ENCODE measurements at regions not wholly inside any gene's neighbourhood (a gene's known extent, or its start where the extent isn't known, plus 50 kb on each side); places are given as distances from the start of the nearest gene placed in this dataset.

DNA sequence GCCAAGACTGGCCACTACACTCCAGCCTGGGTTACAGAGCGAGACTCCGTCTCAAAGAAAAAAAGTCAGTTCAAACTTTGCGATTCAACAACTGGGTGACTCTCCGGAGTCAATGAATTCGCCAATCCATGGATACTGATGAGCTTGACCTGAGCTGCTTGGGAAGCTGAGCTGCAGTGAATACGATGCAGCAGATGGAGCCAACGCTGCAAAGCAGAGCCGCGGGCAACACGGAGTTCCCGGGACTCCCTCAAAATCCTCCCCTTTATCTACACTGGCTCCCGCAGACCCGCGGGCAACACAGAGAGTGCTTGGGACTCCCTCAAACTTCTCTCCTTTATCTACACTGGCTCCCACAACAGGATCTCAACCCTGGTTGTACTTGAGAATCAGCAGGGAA is 62.6 kb upstream of the SALL4 start:
- no peak for FAIRE-seq
- Histone ChIP-seq H3K4me2 (ENCODE audit: control insufficient read depth, extremely low read depth, insufficient read depth, low read depth, low read length) (no peak overlapping the region), H3K4me1 (ENCODE audit: control insufficient read depth, extremely low read depth, insufficient read depth, low read length) (no peaks in the 10 kb centered on the region), H3K9me3 (ENCODE audit: control insufficient read depth, low read depth, low read length) (no peaks in the 10 kb centered on the region), H3K9ac (ENCODE audit: control insufficient read depth, extremely low read depth, insufficient read depth, low read length) (no peak overlapping the region), H3K9me1 (ENCODE audit: control insufficient read depth, extremely low read depth, insufficient read depth, low read length) (no peaks in the 10 kb centered on the region), H3K79me2 (ENCODE audit: control insufficient read depth, insufficient read depth, low read length) (no peaks in the 10 kb centered on the region), H3K4me3 (ENCODE audit: control insufficient read depth in 2 of 3, extremely low read depth in 1 of 3, insufficient read depth in 2 of 3, low read depth in 1 of 3, low read length in 3 of 3) (no peak overlapping the region), H3K27me3 (ENCODE audit: control insufficient read depth, extremely low read depth, insufficient read depth, low read length) (no peaks in the 10 kb centered on the region), H3K36me3 (ENCODE audit: control insufficient read depth in 2 of 2, extremely low read depth in 1 of 2, insufficient read depth in 2 of 2, low read length in 2 of 2) (no peaks in the 10 kb centered on the region), H3K27ac (ENCODE audit: control insufficient read depth, insufficient read depth, low read length) (no peak overlapping the region), H2AFZ (ENCODE audit: control insufficient read depth, low read length) (no peak overlapping the region), H4K20me1 (ENCODE audit: control insufficient read depth, extremely low read depth, insufficient read depth, low read length) (no peaks in the 10 kb centered on the region)
- no peak for DNase-seq (ENCODE audit: low read depth, low spot score)
- TF ChIP-seq, protein P1, sequence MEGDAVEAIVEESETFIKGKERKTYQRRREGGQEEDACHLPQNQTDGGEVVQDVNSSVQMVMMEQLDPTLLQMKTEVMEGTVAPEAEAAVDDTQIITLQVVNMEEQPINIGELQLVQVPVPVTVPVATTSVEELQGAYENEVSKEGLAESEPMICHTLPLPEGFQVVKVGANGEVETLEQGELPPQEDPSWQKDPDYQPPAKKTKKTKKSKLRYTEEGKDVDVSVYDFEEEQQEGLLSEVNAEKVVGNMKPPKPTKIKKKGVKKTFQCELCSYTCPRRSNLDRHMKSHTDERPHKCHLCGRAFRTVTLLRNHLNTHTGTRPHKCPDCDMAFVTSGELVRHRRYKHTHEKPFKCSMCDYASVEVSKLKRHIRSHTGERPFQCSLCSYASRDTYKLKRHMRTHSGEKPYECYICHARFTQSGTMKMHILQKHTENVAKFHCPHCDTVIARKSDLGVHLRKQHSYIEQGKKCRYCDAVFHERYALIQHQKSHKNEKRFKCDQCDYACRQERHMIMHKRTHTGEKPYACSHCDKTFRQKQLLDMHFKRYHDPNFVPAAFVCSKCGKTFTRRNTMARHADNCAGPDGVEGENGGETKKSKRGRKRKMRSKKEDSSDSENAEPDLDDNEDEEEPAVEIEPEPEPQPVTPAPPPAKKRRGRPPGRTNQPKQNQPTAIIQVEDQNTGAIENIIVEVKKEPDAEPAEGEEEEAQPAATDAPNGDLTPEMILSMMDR (optimal IDR thresholded peaks at IDR 0.05 in 1 of 3, IDR thresholded peaks at IDR 0.05 in 1 of 3, conservative IDR thresholded peaks at IDR 0.05 in 1 of 3; ENCODE audit: extremely low read depth in 1 of 3, insufficient read depth in 2 of 3, low read length in 3 of 3), result no peak
- no peak for TF ChIP-seq EZH2 (IDR thresholded peaks at IDR 0.05; ENCODE audit: low read length)
- dilution Hi-C loops (cut with MboI; ENCODE audit: extremely low pct_ligation_motif_present, low sequenced_read_pairs), result no loop called here

DNA sequence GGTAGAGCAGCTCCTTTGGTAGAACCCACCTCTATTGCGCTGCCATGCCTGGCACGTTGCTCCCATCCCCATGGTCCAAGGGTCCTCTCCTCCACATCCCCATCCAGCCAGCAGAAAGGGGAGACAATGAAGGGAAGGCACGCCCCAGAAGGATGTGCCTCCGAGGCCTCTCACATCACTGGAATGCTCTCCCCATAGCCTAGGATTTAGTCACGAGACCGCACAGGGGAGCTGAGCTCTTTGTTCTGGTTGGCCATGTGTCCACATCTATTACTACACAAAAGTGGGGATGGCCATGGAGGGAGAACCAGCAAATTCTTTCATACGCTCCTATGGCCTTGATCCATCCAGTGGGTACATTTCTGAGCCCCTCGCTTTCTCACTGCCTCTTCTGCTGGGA is 60.5 kb upstream of the SALL4 start:
- H3K79me2 ChIP-seq (ENCODE audit: control insufficient read depth, insufficient read depth, low read length), result no peaks in the 10 kb centered on the region
- no peaks in the 10 kb centered on the region for H4K20me1 ChIP-seq (ENCODE audit: control insufficient read depth, extremely low read depth, insufficient read depth, low read length)
- no peaks in the 10 kb centered on the region for H3K4me1 ChIP-seq (ENCODE audit: control insufficient read depth, extremely low read depth, insufficient read depth, low read length)
- no peaks in the 10 kb centered on the region for H3K27me3 ChIP-seq (ENCODE audit: control insufficient read depth, extremely low read depth, insufficient read depth, low read length)
- dilution Hi-C loops (cut with MboI; ENCODE audit: extremely low pct_ligation_motif_present, low sequenced_read_pairs), result no loop called here
- H3K4me3 ChIP-seq (ENCODE audit: control insufficient read depth in 2 of 3, extremely low read depth in 1 of 3, insufficient read depth in 2 of 3, low read depth in 1 of 3, low read length in 3 of 3), result no peak overlapping the region
- no peak overlapping the region for H2AFZ ChIP-seq (ENCODE audit: control insufficient read depth, low read length)
- FAIRE-seq (no peak), DNase-seq (ENCODE audit: low read depth, low spot score) (no peak)
- H3K9me3 ChIP-seq (ENCODE audit: control insufficient read depth, low read depth, low read length), result no peaks in the 10 kb centered on the region
- no peaks in the 10 kb centered on the region for H3K9me1 ChIP-seq (ENCODE audit: control insufficient read depth, extremely low read depth, insufficient read depth, low read length)
- H3K4me2 ChIP-seq (ENCODE audit: control insufficient read depth, extremely low read depth, insufficient read depth, low read depth, low read length), result no peak overlapping the region
- no peak overlapping the region for H3K9ac ChIP-seq (ENCODE audit: control insufficient read depth, extremely low read depth, insufficient read depth, low read length)
- no peaks in the 10 kb centered on the region for H3K36me3 ChIP-seq (ENCODE audit: control insufficient read depth in 2 of 2, extremely low read depth in 1 of 2, insufficient read depth in 2 of 2, low read length in 2 of 2)
- H3K27ac ChIP-seq (ENCODE audit: control insufficient read depth, insufficient read depth, low read length), result no peak overlapping the region
- no peak for TF ChIP-seq EZH2 (IDR thresholded peaks at IDR 0.05; ENCODE audit: low read length)
- TF ChIP-seq, protein P1 (optimal IDR thresholded peaks at IDR 0.05 in 1 of 3, IDR thresholded peaks at IDR 0.05 in 1 of 3, conservative IDR thresholded peaks at IDR 0.05 in 1 of 3; ENCODE audit: extremely low read depth in 1 of 3, insufficient read depth in 2 of 3, low read length in 3 of 3), result no peak
